Fibroblast of the aortic adventitia (primary cell): ENCODE measurements at regions not wholly inside any gene's neighbourhood (a gene's known extent, or its start where the extent isn't known, plus 50 kb on each side); places are given as distances from the start of the nearest gene placed in this dataset.
"Not testable (repeated sequence)": the region's sequence is repeated elsewhere in the genome, so short reads cannot be mapped to it uniquely, and the experiment has no call there.

Experiments used
- DNase-seq: peaks from one replicate; pipeline ENCODE4 v3.0.0-alpha.2; 2010; ENCODE audit warnings: low read depth
- H3K4me3 ChIP-seq: 2 replicates; pipeline ENCODE4 v1.5.1; 2011; ENCODE audit warnings: low read depth, mild to moderate bottlenecking, control low read depth, low read length, moderate library complexity
- TF ChIP-seq, protein P1 (sequence below): IDR thresholded peaks from 2 replicates; pipeline ENCODE4 v1.5.1; 2011; ENCODE audit warnings: mild to moderate bottlenecking, low read length, control low read depth, inconsistent platforms; ENCODE audit not compliant: insufficient read depth

- no peak for DNase-seq
- TF ChIP-seq, protein P1, sequence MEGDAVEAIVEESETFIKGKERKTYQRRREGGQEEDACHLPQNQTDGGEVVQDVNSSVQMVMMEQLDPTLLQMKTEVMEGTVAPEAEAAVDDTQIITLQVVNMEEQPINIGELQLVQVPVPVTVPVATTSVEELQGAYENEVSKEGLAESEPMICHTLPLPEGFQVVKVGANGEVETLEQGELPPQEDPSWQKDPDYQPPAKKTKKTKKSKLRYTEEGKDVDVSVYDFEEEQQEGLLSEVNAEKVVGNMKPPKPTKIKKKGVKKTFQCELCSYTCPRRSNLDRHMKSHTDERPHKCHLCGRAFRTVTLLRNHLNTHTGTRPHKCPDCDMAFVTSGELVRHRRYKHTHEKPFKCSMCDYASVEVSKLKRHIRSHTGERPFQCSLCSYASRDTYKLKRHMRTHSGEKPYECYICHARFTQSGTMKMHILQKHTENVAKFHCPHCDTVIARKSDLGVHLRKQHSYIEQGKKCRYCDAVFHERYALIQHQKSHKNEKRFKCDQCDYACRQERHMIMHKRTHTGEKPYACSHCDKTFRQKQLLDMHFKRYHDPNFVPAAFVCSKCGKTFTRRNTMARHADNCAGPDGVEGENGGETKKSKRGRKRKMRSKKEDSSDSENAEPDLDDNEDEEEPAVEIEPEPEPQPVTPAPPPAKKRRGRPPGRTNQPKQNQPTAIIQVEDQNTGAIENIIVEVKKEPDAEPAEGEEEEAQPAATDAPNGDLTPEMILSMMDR = no peak
- H3K4me3 ChIP-seq = no peak overlapping the region
Observed at GRCh38 chr16:88306411-88306810, 76.3 kb upstream of the ZNF469 start.

DNA sequence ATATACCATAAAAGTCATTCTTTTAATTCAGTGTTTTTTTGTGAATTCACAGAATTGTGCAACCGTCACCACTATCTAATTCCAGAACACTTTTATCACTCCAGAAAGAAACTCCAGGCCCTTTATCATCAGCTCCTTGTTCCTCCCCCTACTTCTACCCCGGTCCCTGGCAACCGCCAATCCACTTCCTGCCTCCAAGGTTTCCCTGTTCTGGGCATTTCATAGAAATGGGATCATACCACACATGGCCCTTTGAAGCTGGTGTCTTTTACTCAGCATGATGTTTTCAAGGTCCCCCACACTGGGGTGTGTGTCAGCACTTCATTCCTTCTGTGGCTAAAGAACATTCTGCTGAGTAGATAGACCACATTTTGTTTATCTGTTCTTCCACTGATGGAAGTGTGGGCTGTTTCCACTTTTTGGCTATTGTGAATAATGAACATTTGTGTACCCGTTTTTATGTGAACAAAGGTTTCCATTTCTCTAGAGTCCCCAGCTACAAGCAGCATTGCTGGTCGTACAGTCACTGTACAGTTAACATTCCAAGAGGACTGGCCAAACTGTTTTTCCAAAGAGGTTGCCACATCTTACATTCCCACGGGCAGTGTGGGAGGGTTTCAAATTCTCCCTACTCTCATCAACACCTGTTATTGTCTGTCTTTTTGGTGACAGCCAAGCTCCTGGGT is 75.8 kb upstream of the ZNF469 start:
- TF ChIP-seq, protein P1 = no peak
- no peak overlapping the region for H3K4me3 ChIP-seq
- DNase-seq = peak; percentile 96

- no peak for DNase-seq
- H3K4me3 ChIP-seq = no peak overlapping the region
- TF ChIP-seq, protein P1 = peak; percentile 21
Observed at GRCh38 chr16:88308441-88309173, 74.2 kb upstream of the ZNF469 start.

DNA sequence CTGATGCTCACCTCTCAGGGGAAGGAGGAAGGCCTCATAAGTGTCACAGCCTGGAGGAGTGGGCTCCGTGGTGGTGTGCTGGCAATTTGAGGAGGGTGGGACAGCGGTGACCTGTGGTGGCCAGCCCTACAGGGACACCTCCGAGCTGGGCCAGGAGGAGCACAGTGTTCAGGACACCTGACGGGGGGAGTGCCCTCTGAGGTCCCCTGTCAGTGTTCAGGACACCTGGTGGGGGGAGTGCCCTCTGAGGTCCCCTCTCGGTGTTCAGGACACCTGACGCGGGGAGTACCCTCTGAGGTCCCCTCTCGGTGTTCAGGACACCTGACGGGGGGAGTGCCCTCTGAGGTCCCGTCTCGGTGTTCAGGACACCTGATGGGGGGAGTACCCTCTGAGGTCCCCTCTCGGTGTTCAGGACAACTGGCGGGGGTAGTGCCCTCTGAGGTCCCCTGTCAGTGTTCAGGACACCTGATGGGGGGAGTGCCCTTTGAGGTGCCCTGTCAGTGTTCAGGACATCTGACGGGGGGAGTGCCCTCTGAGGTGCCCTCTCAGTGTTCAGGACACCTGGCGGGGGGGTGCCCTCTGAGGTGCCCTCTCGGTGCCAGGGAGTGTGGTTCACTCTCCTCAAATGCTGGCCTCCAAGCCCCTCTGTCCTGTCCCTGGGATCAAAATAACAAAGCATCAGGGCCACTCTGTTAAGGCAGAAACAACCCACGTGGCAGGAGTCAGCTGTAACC is 73.4 kb upstream of the ZNF469 start:
- TF ChIP-seq, protein P1 = no peak
- no peak for DNase-seq

DNA sequence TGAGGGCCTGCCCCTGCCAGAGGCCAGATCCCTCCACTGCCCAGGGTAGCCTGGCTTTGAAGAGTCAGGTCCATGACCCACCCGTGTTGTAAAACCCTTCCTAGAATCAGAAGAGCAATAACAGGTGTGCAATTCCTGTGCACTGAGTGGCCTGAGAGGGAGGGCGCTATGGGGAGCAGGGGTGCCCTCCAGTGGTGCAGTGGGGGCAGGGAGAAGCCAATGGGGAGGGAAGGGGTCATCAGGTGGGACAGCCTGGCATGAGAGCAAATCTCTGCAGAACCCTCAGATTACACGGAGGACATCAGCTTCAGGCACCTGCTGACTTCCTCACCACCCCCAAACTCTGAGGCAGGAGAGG is 72.9 kb upstream of the ZNF469 start:
- TF ChIP-seq, protein P1 = peak; percentile 12

More for the DNA sequence above, 73.4 kb upstream of the ZNF469 start:
- no peak overlapping the region for H3K4me3 ChIP-seq

DNA sequence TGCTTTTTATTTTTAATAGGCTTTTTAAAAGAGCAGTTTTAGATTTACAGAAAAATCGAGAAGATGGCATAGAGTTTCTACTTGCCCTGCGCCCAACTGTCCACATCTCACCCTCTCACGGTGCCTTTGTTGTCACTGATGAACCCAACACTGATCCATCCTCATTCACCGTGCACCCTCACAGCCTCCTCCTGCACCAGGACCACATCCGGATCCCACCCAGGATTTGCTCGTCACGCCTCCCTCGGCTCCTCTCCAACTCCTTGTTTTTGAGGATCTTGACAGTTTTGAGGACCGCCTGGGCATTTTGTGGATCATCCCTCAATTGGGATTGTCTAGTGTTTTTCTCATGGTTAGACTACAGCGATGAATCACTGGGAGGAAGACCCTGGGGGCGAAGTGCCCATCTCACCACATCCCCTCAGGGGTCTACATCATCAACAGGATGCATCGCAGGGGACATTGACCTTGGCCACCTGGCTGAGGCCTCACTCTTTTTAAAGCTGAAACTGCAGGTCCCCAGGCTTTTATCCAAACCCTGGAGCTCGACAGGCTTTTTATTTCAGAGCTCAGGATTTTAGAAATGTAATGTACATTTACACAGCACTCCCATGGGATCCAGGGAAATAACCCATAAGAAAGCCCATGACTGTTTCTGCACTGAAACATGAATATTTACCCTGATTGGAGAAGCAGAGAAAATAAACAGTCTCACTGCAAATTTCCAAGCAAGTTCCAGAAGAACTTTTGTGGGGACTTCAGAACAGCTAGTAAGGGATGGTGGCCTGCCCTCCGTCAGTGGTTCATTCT is 71.8 kb upstream of the ZNF469 start:
- TF ChIP-seq, protein P1 = no peak
- H3K4me3 ChIP-seq = no peak overlapping the region
- no peak for DNase-seq

More for the DNA sequence above, 72.9 kb upstream of the ZNF469 start:
- no peak overlapping the region for H3K4me3 ChIP-seq
- no peak for DNase-seq

- H3K4me3 ChIP-seq, DNase-seq: not testable (repeated sequence)
Observed at GRCh38 chr16:88311860-88312259, 70.9 kb upstream of the ZNF469 start.
